HEK293T (cell line): ENCODE measurements at regions not wholly inside any gene's neighbourhood (a gene's known extent, or its start where the extent isn't known, plus 50 kb on each side); places are given as distances from the start of the nearest gene placed in this dataset.

ENCODE experiments used
- ARNT ChIP-seq: fragments of 450-650 bp; IDR thresholded peaks from 2 replicates; pipeline ENCODE4 v1.6.1; 2017; ENCODE audit warnings: mild to moderate bottlenecking
- BHLHE40 ChIP-seq: fragments of 450-650 bp; IDR thresholded peaks from 2 replicates; pipeline ENCODE4 v1.6.1; 2016; ENCODE audit warnings: mild to moderate bottlenecking, moderate library complexity, borderline replicate concordance
- CTBP1 ChIP-seq: fragments of 450-650 bp; IDR thresholded peaks from 2 replicates; pipeline ENCODE4 v1.6.1; 2016; ENCODE audit warnings: borderline replicate concordance
- ELF4 ChIP-seq: fragments of 450-650 bp; IDR thresholded peaks from 2 replicates; pipeline ENCODE4 v1.6.1; 2017; ENCODE audit warnings: antibody characterized with exemption
- FOXA1 ChIP-seq: fragments of 450-650 bp; IDR thresholded peaks from 2 replicates; pipeline ENCODE4 v1.6.1; 2016; ENCODE audit warnings: mild to moderate bottlenecking
- FOXK2 ChIP-seq: fragments of 450-650 bp; IDR thresholded peaks from 2 replicates; pipeline ENCODE4 v1.6.1; 2016; ENCODE audit warnings: mild to moderate bottlenecking
- FOXM1 ChIP-seq: fragments of 450-650 bp; IDR thresholded peaks from 2 replicates; pipeline ENCODE4 v1.6.1; 2017; ENCODE audit warnings: mild to moderate bottlenecking, borderline replicate concordance
- HDGF ChIP-seq: fragments of 450-650 bp; IDR thresholded peaks from 2 replicates; pipeline ENCODE4 v1.6.1; 2017; ENCODE audit warnings: antibody characterized with exemption, borderline replicate concordance
- L3MBTL2 ChIP-seq: fragments of 450-650 bp; conservative IDR thresholded peaks from 2 replicates; pipeline ENCODE4 v1.6.1; 2016; ENCODE audit warnings: mild to moderate bottlenecking
- LEF1 ChIP-seq: fragments of 450-650 bp; IDR thresholded peaks from 2 replicates; pipeline ENCODE4 v1.6.1; 2017; ENCODE audit warnings: mild to moderate bottlenecking, borderline replicate concordance
- SP1 ChIP-seq: fragments of 450-650 bp; IDR thresholded peaks from 2 replicates; pipeline ENCODE4 v1.6.1; 2017
- SUZ12 ChIP-seq: fragments of 450-650 bp; IDR thresholded peaks from 2 replicates; pipeline ENCODE4 v1.6.1; 2016; ENCODE audit warnings: mild to moderate bottlenecking
- TARDBP ChIP-seq: fragments of 450-650 bp; IDR thresholded peaks from 2 replicates; pipeline ENCODE4 v1.6.1; 2016

- no peak for TF ChIP-seq FOXA1
- TF ChIP-seq ELF4 = no peak
- no peak for TF ChIP-seq ARNT
- TF ChIP-seq SP1 = no peak
- no peak for TF ChIP-seq FOXK2
- TF ChIP-seq SUZ12 = no peak
- TF ChIP-seq L3MBTL2 = no peak
- TF ChIP-seq LEF1 = no peak
- no peak for TF ChIP-seq FOXM1
- TF ChIP-seq CTBP1 = no peak
- TF ChIP-seq HDGF = no peak
- no peak for TF ChIP-seq BHLHE40
- no peak for TF ChIP-seq TARDBP
Measured at GRCh38 chr2:150706561-150706960, 219.1 kb upstream of the RND3 start.
